ENCODE measurements at regions not wholly inside any gene's neighbourhood (a gene's known extent, or its start where the extent isn't known, plus 50 kb on each side); places are given as distances from the start of the nearest gene placed in this dataset.

GRCh38 chr5:93225748-93226147 lies 355.3 kb downstream of the NR2F1-AS1 start:
- no peaks in the 10 kb centered on the region for H3K27me3 ChIP-seq (ENCODE audit: insufficient read depth, poor library complexity, severe bottlenecking)
- no peak for DNase-seq (ENCODE audit: low read depth in 1 of 2, low spot score in 1 of 2)
- H3K4me3 ChIP-seq (replicated peaks; ENCODE audit: insufficient read depth, low read length): no peak overlapping the region
- H3K27ac ChIP-seq (replicated peaks): no peak overlapping the region
- TF ChIP-seq, protein P1, sequence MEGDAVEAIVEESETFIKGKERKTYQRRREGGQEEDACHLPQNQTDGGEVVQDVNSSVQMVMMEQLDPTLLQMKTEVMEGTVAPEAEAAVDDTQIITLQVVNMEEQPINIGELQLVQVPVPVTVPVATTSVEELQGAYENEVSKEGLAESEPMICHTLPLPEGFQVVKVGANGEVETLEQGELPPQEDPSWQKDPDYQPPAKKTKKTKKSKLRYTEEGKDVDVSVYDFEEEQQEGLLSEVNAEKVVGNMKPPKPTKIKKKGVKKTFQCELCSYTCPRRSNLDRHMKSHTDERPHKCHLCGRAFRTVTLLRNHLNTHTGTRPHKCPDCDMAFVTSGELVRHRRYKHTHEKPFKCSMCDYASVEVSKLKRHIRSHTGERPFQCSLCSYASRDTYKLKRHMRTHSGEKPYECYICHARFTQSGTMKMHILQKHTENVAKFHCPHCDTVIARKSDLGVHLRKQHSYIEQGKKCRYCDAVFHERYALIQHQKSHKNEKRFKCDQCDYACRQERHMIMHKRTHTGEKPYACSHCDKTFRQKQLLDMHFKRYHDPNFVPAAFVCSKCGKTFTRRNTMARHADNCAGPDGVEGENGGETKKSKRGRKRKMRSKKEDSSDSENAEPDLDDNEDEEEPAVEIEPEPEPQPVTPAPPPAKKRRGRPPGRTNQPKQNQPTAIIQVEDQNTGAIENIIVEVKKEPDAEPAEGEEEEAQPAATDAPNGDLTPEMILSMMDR (IDR thresholded peaks at IDR 0.05; ENCODE audit: insufficient read depth, low read length): no peak
- TF ChIP-seq SPI1 (IDR thresholded peaks at IDR 0.05; ENCODE audit: borderline replicate concordance, low read depth): no peak
- TF ChIP-seq, protein P2, sequence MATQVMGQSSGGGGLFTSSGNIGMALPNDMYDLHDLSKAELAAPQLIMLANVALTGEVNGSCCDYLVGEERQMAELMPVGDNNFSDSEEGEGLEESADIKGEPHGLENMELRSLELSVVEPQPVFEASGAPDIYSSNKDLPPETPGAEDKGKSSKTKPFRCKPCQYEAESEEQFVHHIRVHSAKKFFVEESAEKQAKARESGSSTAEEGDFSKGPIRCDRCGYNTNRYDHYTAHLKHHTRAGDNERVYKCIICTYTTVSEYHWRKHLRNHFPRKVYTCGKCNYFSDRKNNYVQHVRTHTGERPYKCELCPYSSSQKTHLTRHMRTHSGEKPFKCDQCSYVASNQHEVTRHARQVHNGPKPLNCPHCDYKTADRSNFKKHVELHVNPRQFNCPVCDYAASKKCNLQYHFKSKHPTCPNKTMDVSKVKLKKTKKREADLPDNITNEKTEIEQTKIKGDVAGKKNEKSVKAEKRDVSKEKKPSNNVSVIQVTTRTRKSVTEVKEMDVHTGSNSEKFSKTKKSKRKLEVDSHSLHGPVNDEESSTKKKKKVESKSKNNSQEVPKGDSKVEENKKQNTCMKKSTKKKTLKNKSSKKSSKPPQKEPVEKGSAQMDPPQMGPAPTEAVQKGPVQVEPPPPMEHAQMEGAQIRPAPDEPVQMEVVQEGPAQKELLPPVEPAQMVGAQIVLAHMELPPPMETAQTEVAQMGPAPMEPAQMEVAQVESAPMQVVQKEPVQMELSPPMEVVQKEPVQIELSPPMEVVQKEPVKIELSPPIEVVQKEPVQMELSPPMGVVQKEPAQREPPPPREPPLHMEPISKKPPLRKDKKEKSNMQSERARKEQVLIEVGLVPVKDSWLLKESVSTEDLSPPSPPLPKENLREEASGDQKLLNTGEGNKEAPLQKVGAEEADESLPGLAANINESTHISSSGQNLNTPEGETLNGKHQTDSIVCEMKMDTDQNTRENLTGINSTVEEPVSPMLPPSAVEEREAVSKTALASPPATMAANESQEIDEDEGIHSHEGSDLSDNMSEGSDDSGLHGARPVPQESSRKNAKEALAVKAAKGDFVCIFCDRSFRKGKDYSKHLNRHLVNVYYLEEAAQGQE (IDR thresholded peaks at IDR 0.05; ENCODE audit: insufficient replicate concordance, low read depth): no peak
- no peak for TF ChIP-seq GABPA (IDR thresholded peaks at IDR 0.05; ENCODE audit: low read depth)
- no peak for TF ChIP-seq POLR2AphosphoS5 (IDR thresholded peaks at IDR 0.05; ENCODE audit: low read depth)

DNA sequence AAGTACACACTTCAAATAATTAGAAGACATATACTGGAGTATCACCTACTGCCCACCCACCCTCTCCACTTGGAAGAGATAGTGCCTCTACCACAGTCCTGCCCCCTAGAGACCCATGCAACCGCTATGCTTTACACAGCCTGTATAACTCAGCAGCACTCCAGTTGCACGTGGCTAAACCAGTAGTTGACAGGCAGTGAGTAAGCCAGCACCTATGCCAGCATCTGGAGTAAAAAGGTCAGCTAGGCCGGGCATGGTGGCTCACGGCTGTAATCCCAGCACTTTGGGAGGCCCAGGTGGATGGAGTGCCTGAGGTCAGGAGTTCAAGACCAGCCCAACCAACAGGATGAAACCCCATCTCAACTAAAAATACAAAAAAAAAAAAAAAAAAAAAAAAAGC lies 356.4 kb downstream of the NR2F1-AS1 start:
- no peak for DNase-seq (ENCODE audit: low read depth in 1 of 2, low spot score in 1 of 2)
- Histone ChIP-seq H3K27me3 (ENCODE audit: insufficient read depth, poor library complexity, severe bottlenecking) (no peaks in the 10 kb centered on the region), H3K4me3 (replicated peaks; ENCODE audit: insufficient read depth, low read length) (no peak overlapping the region), H3K27ac (replicated peaks) (no peak overlapping the region)
- TF ChIP-seq, protein P2 (IDR thresholded peaks at IDR 0.05; ENCODE audit: insufficient replicate concordance, low read depth): no peak
- TF ChIP-seq, protein P1 (IDR thresholded peaks at IDR 0.05; ENCODE audit: insufficient read depth, low read length): no peak
- TF ChIP-seq GABPA (IDR thresholded peaks at IDR 0.05; ENCODE audit: low read depth): no peak
- TF ChIP-seq SPI1 (IDR thresholded peaks at IDR 0.05; ENCODE audit: borderline replicate concordance, low read depth): no peak
- no peak for TF ChIP-seq POLR2AphosphoS5 (IDR thresholded peaks at IDR 0.05; ENCODE audit: low read depth)

DNA sequence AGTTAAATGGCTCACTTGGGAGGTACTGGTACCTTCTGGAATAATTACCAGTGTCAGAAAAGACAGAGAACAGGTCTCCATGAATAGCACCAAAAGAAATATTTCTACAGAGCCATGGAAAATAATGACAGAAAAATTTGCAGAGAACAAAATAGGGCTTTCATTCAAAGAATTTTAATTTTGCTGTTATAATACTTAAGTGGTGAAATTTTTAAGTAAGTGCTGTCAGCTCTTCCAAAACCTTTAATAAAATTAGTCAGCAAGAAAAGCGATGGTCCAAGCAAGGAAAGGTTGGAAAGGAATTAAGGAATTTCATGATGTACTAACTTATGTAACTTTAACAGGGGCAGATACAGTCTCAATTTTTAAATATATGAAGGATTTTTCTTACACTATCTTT lies 359.2 kb downstream of the NR2F1-AS1 start:
- H3K27ac ChIP-seq (replicated peaks): no peak overlapping the region
- no peak for DNase-seq (ENCODE audit: low read depth in 1 of 2, low spot score in 1 of 2)
- no peaks in the 10 kb centered on the region for H3K27me3 ChIP-seq (ENCODE audit: insufficient read depth, poor library complexity, severe bottlenecking)
- no peak overlapping the region for H3K4me3 ChIP-seq (replicated peaks; ENCODE audit: insufficient read depth, low read length)
- TF ChIP-seq SPI1 (IDR thresholded peaks at IDR 0.05; ENCODE audit: borderline replicate concordance, low read depth): no peak
- TF ChIP-seq, protein P2 (IDR thresholded peaks at IDR 0.05; ENCODE audit: insufficient replicate concordance, low read depth): no peak
- TF ChIP-seq, protein P1 (IDR thresholded peaks at IDR 0.05; ENCODE audit: insufficient read depth, low read length): no peak
- TF ChIP-seq GABPA (IDR thresholded peaks at IDR 0.05; ENCODE audit: low read depth): no peak
- no peak for TF ChIP-seq POLR2AphosphoS5 (IDR thresholded peaks at IDR 0.05; ENCODE audit: low read depth)

Measured in HL-60 (cell line).